Ureter (tissue), 1 donor: ENCODE measurements at regions not wholly inside any gene's neighbourhood (a gene's known extent, or its start where the extent isn't known, plus 50 kb on each side); places are given as distances from the start of the nearest gene placed in this dataset.

Experiments
- DNase-seq: peaks from one replicate; pipeline ENCODE4 v3.0.0-alpha.2; 2020; ENCODE audit warnings: low spot score
- donor health status: DM: yes; HTN: yes; CAD: no.

- no peak for DNase-seq
Measured at GRCh38 chr15:62608369-62608768, 434.2 kb upstream of the TPM1 start.

- no peak for DNase-seq
Measured at GRCh38 chr15:62610265-62610869, 432.2 kb upstream of the TPM1 start.

GRCh38 chr15:62611002-62611401, 431.5 kb upstream of the TPM1 start:
- DNase-seq, result no peak

GRCh38 chr15:62612183-62612733, 430.3 kb upstream of the TPM1 start:
- DNase-seq, result no peak

GRCh38 chr15:62612771-62613170, 429.8 kb upstream of the TPM1 start:
- DNase-seq, result no peak

- DNase-seq, result no peak
Measured at GRCh38 chr15:62616746-62617145, 425.8 kb upstream of the TPM1 start.

- DNase-seq, result no peak
Measured at GRCh38 chr15:62617741-62618140, 424.8 kb upstream of the TPM1 start.

- no peak for DNase-seq
Measured at GRCh38 chr15:62618432-62618831, 424.1 kb upstream of the TPM1 start.

- DNase-seq, result no peak
Measured at GRCh38 chr15:62618846-62619504, 423.6 kb upstream of the TPM1 start.

- no peak for DNase-seq
Measured at GRCh38 chr15:62619526-62619925, 423.0 kb upstream of the TPM1 start.

GRCh38 chr15:62622775-62623174, 419.8 kb upstream of the TPM1 start:
- no peak for DNase-seq

- no peak for DNase-seq
Measured at GRCh38 chr15:62624547-62625378, 417.8 kb upstream of the TPM1 start.

- no peak for DNase-seq
Measured at GRCh38 chr15:62625429-62626033, 417.0 kb upstream of the TPM1 start.

GRCh38 chr15:62626903-62627302, 415.6 kb upstream of the TPM1 start:
- DNase-seq, result no peak

- DNase-seq, result no peak
Measured at GRCh38 chr15:62631076-62631724, 411.3 kb upstream of the TPM1 start.

- DNase-seq, result no peak
Measured at GRCh38 chr15:62636823-62637573, 405.5 kb upstream of the TPM1 start.

- DNase-seq, result no peak
Measured at GRCh38 chr15:62637574-62637897, 405.0 kb upstream of the TPM1 start.

GRCh38 chr15:62637950-62638619, 404.5 kb upstream of the TPM1 start:
- DNase-seq, result no peak

- DNase-seq, result no peak
Measured at GRCh38 chr15:62639432-62639831, 403.1 kb upstream of the TPM1 start.

GRCh38 chr15:62639906-62640605, 402.5 kb upstream of the TPM1 start:
- no peak for DNase-seq
